NCI-H1105 (cell line): ENCODE measurements at regions not wholly inside any gene's neighbourhood (a gene's known extent, or its start where the extent isn't known, plus 50 kb on each side); places are given as distances from the start of the nearest gene placed in this dataset.

Experiments used
- DNase-seq: peaks from one replicate; lab custom pipeline; 2025; lab: John Stamatoyannopoulos, UW

GRCh38 chr5:4114452-4114851, 518.8 kb downstream of the IRX1 start:
- DNase-seq, result no peak

GRCh38 chr5:4116834-4117233, 521.2 kb downstream of the IRX1 start:
- no peak for DNase-seq

- DNase-seq, result no peak
These were observed 528.8 kb downstream of the IRX1 start for GRCh38 chr5:4124221-4124970.

- DNase-seq, result no peak
These were observed 533.4 kb downstream of the IRX1 start for GRCh38 chr5:4128994-4129393.

GRCh38 chr5:4129523-4129922, 533.9 kb downstream of the IRX1 start:
- no peak for DNase-seq

- no peak for DNase-seq
These were observed 535.2 kb downstream of the IRX1 start for GRCh38 chr5:4130819-4131218.

- no peak for DNase-seq
These were observed 542.1 kb downstream of the IRX1 start for GRCh38 chr5:4137781-4138180.

- DNase-seq, result no peak
These were observed 547.2 kb downstream of the IRX1 start for GRCh38 chr5:4142842-4143241.

GRCh38 chr5:4144411-4145007, 548.9 kb downstream of the IRX1 start:
- no peak for DNase-seq

GRCh38 chr5:4145511-4145910, 549.9 kb downstream of the IRX1 start:
- DNase-seq, result no peak

GRCh38 chr5:4148009-4148408, 552.4 kb downstream of the IRX1 start:
- no peak for DNase-seq

- DNase-seq, result no peak
These were observed 554.4 kb downstream of the IRX1 start for GRCh38 chr5:4150067-4150466.

- DNase-seq, result no peak
These were observed 560.5 kb downstream of the IRX1 start for GRCh38 chr5:4156153-4156552.

- no peak for DNase-seq
These were observed 561.3 kb downstream of the IRX1 start for GRCh38 chr5:4156889-4157288.

GRCh38 chr5:4158750-4159447, 563.3 kb downstream of the IRX1 start:
- DNase-seq, result no peak

GRCh38 chr5:4159681-4160080, 564.0 kb downstream of the IRX1 start:
- DNase-seq, result no peak

GRCh38 chr5:4164167-4164566, 568.5 kb downstream of the IRX1 start:
- no peak for DNase-seq

GRCh38 chr5:4180703-4181102, 585.1 kb downstream of the IRX1 start:
- DNase-seq, result no peak

GRCh38 chr5:4182144-4182543, 586.5 kb downstream of the IRX1 start:
- no peak for DNase-seq

- no peak for DNase-seq
These were observed 589.5 kb downstream of the IRX1 start for GRCh38 chr5:4185127-4185526.

- DNase-seq, result no peak
These were observed 593.1 kb downstream of the IRX1 start for GRCh38 chr5:4188704-4189103.

GRCh38 chr5:4189317-4189716, 593.7 kb downstream of the IRX1 start:
- DNase-seq, result no peak

- no peak for DNase-seq
These were observed 595.4 kb downstream of the IRX1 start for GRCh38 chr5:4191041-4191440.
